ENCODE measurements at regions not wholly inside any gene's neighbourhood (a gene's known extent, or its start where the extent isn't known, plus 50 kb on each side); places are given as distances from the start of the nearest gene placed in this dataset.

GRCh38 chr7:53603461-53603860 lies 568.0 kb downstream of the POM121L12 start:
- H2BK12ac ChIP-seq (ENCODE audit: low read depth, low read length): peak overlapping the region; percentile 96
- WGBS, 2 experiments (ENCODE audit: extremely low coverage in 1 of 2, insufficient coverage in 1 of 2, insufficient read length in 1 of 2, insufficient replicate concordance in 2 of 2, low coverage in 1 of 2, low lambda C conversion rate in 2 of 2, missing lambda C conversion rate in 1 of 2): 91% methylated on average over 6 of the region's 6 CpGs; no CpG with 5 or more reads in 1 of the 2 experiments
- peak overlapping the region; percentile 61 for H4K91ac ChIP-seq (replicated peaks; ENCODE audit: insufficient read length, low read length)
- H4K20me1 ChIP-seq (replicated peaks in 1 of 2; ENCODE audit: control insufficient read depth in 1 of 2, insufficient read depth in 2 of 2, low read length in 2 of 2): no peaks in the 10 kb centered on the region
- no peak overlapping the region for H3K14ac ChIP-seq (ENCODE audit: insufficient read length)
- no peak overlapping the region for H3K23ac ChIP-seq (ENCODE audit: insufficient read length)
- H2BK15ac ChIP-seq (ENCODE audit: low read length): no peak overlapping the region
- no peak overlapping the region for H3K56ac ChIP-seq (replicated peaks; ENCODE audit: insufficient read length, low read depth, low read length)
- peak overlapping the region; percentile 86; the same call in 1 of the 2 replicates for H4K8ac ChIP-seq (ENCODE audit: extremely low read depth, insufficient read depth, low read length)
- FAIRE-seq (no peak), DNase-seq (ENCODE audit: low read depth in 1 of 2, low spot score in 2 of 2) (no peak)
- no peak overlapping the region for H3K27ac ChIP-seq (ENCODE audit: low read depth, low read length)
- ChIA-PET CTCF (ENCODE audit: partially characterized antibody) (interaction anchor here (1.0 kb wide), 1 partner anchor 1458 kb away, joined by 3 read pairs; no protein-coding TSS in a partner anchor), POLR2A (ENCODE audit: partially characterized antibody) (interaction anchor here (0.6 kb wide), 1 partner anchor 583 kb away, joined by 3 read pairs; no protein-coding TSS in a partner anchor)
- H3K18ac ChIP-seq (ENCODE audit: extremely low read depth, low read length): peak overlapping the region; percentile 26; the same call in 1 of the 2 replicates
- no peak overlapping the region for H3K4ac ChIP-seq (replicated peaks; ENCODE audit: insufficient read length, low read depth, low read length)
- H4K5ac ChIP-seq (ENCODE audit: insufficient read length, low read depth, low read length): no peak overlapping the region
- peaks cover 0 to 4% (median 0%) of the 10 kb centered on the region in 4 experiments; a peak in 1 of 7 replicates for H3K4me1 ChIP-seq (replicated peaks in 1 of 4; ENCODE audit: control insufficient read depth in 3 of 4, insufficient read depth in 4 of 4, low read length in 3 of 4)
- H3K79me2 ChIP-seq (ENCODE audit: control insufficient read depth in 1 of 2, insufficient read depth in 2 of 2, low read length in 2 of 2): no peaks in the 10 kb centered on the region
- TF ChIP-seq CHD2 (IDR thresholded peaks at IDR 0.05; ENCODE audit: low read length) (no peak), GTF2F1 (IDR thresholded peaks at IDR 0.05; ENCODE audit: borderline replicate concordance, low read depth, low read length) (no peak), KDM4A (IDR thresholded peaks at IDR 0.05; ENCODE audit: low read depth, low read length, severe bottlenecking) (no peak), EGR1 (IDR thresholded peaks at IDR 0.05; ENCODE audit: borderline replicate concordance, low read depth, low read length) (no peak)
- no peaks in the 10 kb centered on the region for H3K27me3 ChIP-seq (replicated peaks in 1 of 4; ENCODE audit: control insufficient read depth in 3 of 4, extremely low read depth in 1 of 4, insufficient read depth in 3 of 4, low read length in 3 of 4)
- no peak overlapping the region for H3K4me2 ChIP-seq (ENCODE audit: insufficient read depth in 1 of 2, low read depth in 2 of 2, low read length in 2 of 2)
- no peaks in the 10 kb centered on the region for H3K9me3 ChIP-seq (ENCODE audit: insufficient read depth in 2 of 2, low read depth in 1 of 2, low read length in 1 of 2)
- no peaks in the 10 kb centered on the region for H3K23me2 ChIP-seq (ENCODE audit: low read depth, low read length)
- peak overlapping the region; percentile 40; the same call in 1 of the 2 replicates for H2BK20ac ChIP-seq (ENCODE audit: low read length)
- peak overlapping the region; percentile 94 for H2BK5ac ChIP-seq (ENCODE audit: low read depth, low read length)
- no peak overlapping the region for H2AFZ ChIP-seq (ENCODE audit: low read length)
- no peak overlapping the region for H3K4me3 ChIP-seq (ENCODE audit: extremely low read depth in 1 of 4, insufficient read depth in 2 of 4, low read depth in 3 of 4, low read length in 4 of 4)
- no peak overlapping the region; the same call in 1 of the 2 replicates for H2AK5ac ChIP-seq (ENCODE audit: low read depth, low read length)
- no peaks in the 10 kb centered on the region for H3K36me3 ChIP-seq (ENCODE audit: control insufficient read depth in 2 of 4, insufficient read depth in 4 of 4, low read length in 3 of 4)
- no peak overlapping the region for H3K9ac ChIP-seq (replicated peaks in 1 of 4; ENCODE audit: extremely low read depth in 1 of 4, low read depth in 3 of 4, low read length in 3 of 4)
- H2BK120ac ChIP-seq (replicated peaks; ENCODE audit: low read depth, low read length): no peak overlapping the region
- H3K79me1 ChIP-seq (ENCODE audit: low read depth, low read length): no peaks in the 10 kb centered on the region

Measured in H1 (cell line).